NT2/D1 (cell line): ENCODE measurements at regions not wholly inside any gene's neighbourhood (a gene's known extent, or its start where the extent isn't known, plus 50 kb on each side); places are given as distances from the start of the nearest gene placed in this dataset.
"Not testable (repeated sequence)": the region's sequence is repeated elsewhere in the genome, so short reads cannot be mapped to it uniquely, and the experiment has no call there.

ENCODE experiments used
- DNase-seq: peaks from one replicate; pipeline ENCODE4 v3.0.0-alpha.2; 2011; ENCODE audit warnings: low read depth, low spot score
- H3K27me3 ChIP-seq: 2 replicates; pipeline ENCODE4 v1.6.0; 2011; ENCODE audit warnings: mild to moderate bottlenecking; ENCODE audit not compliant: insufficient read length, insufficient read depth
- H3K36me3 ChIP-seq: 2 replicates; pipeline ENCODE4 v1.6.1; 2011; ENCODE audit warnings: mild to moderate bottlenecking, low read length, mixed read lengths; ENCODE audit not compliant: insufficient read depth, insufficient read length
- H3K4me1 ChIP-seq: 2 replicates; pipeline ENCODE4 v1.5.1; 2011; ENCODE audit not compliant: insufficient read depth, insufficient read length
- H3K4me3 ChIP-seq: 2 replicates; pipeline ENCODE4 v1.5.1; 2011; ENCODE audit warnings: low read depth; ENCODE audit not compliant: insufficient read length
- H3K9ac ChIP-seq: 2 replicates; pipeline ENCODE4 v1.6.0; 2011; ENCODE audit warnings: low read depth; ENCODE audit not compliant: insufficient read length
- H3K9me3 ChIP-seq: 2 replicates; pipeline ENCODE4 v1.5.1; 2011; ENCODE audit warnings: mild to moderate bottlenecking, low read length; ENCODE audit not compliant: insufficient read depth
- SUZ12 ChIP-seq: IDR thresholded peaks from 2 replicates; pipeline ENCODE4 v1.6.1; 2011; ENCODE audit not compliant: insufficient read length, insufficient read depth; ENCODE audit errors: extremely low read depth
- YY1 ChIP-seq: IDR thresholded peaks from 2 replicates; pipeline ENCODE4 v1.6.1; 2011; ENCODE audit not compliant: insufficient read length, insufficient read depth
- ZNF274 ChIP-seq: IDR thresholded peaks from 2 replicates; pipeline ENCODE4 v1.6.1; 2011; ENCODE audit warnings: mild to moderate bottlenecking, low read depth, low read length

DNA sequence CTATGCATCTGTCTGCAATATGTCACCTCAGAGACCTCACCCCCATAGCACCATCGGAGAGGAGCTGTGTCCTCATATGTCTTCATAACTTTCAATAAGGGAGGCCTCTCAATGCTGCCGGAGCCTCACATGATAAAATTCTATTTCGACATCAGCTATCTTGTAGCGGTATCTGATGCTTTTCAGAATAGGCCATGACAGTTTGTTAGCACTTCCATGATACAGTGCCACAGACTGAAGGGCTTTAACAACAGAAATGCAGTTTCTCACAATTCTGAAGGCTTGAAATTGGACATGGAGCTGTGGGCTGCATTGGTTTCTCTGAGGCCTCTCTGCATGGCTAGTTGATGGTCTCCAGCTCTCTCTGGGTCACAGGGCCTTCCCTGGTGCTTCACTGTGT, 125.0 kb upstream of the PZP start:
- Histone ChIP-seq H3K9me3 (peaks cover 25% of the 10 kb centered on the region; the same call in 1 of the 2 replicates), H3K4me1 (no peaks in the 10 kb centered on the region), H3K27me3 (no peaks in the 10 kb centered on the region), H3K9ac (no peak overlapping the region), H3K36me3 (no peaks in the 10 kb centered on the region), H3K4me3 (no peak overlapping the region)
- TF ChIP-seq SUZ12 (no peak), ZNF274 (no peak), YY1 (no peak)
- no peak for DNase-seq

DNA sequence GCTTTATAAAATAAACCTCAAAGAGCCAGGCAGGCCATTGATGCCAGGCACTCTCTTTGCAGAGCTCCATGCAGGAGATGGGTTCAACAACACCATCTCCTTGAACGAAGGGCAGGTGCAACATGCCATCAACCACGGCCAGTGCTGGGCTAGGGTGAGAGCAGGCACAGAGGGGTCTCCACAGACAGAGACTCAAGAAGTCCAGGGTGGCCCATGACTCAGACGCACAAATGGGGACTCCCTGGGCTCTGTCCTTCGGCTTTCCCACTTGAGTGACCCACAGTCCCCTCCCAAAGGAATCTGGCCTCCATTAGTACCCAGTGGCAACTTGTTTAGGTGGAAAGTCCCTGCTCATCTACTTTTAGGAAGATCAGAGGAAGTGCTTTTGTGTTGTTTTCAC, 124.4 kb upstream of the PZP start:
- no peak overlapping the region for H3K4me3 ChIP-seq
- no peaks in the 10 kb centered on the region for H3K36me3 ChIP-seq
- no peak for DNase-seq
- no peak for TF ChIP-seq ZNF274
- TF ChIP-seq SUZ12, result no peak
- TF ChIP-seq YY1, result no peak
- peaks cover 25% of the 10 kb centered on the region; the same call in 1 of the 2 replicates for H3K9me3 ChIP-seq
- H3K9ac ChIP-seq, result no peak overlapping the region
- H3K27me3 ChIP-seq, result no peaks in the 10 kb centered on the region
- H3K4me1 ChIP-seq, result no peaks in the 10 kb centered on the region

DNA sequence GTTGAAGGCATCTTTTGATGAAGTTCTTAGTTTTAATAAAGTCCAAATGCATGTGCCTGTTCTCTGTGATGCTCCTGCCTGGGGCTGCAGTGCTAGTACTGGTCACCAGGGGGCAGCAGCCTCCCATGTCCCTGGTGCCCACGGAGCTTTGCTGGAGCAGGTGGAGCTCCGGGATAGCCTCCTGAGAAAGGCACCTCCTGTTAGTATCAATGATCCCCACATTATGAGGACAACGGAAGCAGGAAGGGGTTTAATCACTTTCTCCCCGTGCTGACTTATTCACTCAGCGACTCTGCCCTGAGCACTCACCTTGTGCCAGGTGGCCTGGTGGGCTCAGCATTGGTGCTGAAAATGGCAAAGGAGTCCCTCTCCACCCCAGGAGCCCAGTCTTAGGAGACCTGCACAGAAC, 123.0 kb upstream of the PZP start:
- Histone ChIP-seq H3K4me1 (no peaks in the 10 kb centered on the region), H3K27me3 (no peaks in the 10 kb centered on the region), H3K9me3 (peaks cover 16% of the 10 kb centered on the region; the same call in 1 of the 2 replicates), H3K4me3 (no peak overlapping the region), H3K9ac (no peak overlapping the region), H3K36me3 (no peaks in the 10 kb centered on the region)
- peak; percentile 76 for DNase-seq
- TF ChIP-seq YY1 (no peak), SUZ12 (no peak), ZNF274 (no peak)

DNA sequence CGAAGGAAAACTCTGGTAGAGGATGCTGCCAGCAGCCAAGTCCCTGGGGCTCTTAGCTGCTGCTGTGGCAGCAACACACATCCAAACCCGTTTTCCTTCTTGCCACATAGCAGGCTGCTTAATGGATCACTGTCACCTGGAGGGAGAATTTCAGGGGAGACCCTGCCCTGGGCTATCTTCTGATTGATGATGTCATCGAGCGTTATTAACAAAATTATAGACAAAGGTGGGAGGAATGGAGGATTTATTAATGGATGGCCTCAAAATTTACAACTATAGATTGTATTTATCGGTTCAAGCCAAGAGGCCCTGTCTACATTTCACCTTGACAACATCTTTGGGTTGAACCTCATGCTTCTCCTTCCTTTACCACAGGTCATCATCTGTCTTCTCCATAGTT, 120.8 kb upstream of the PZP start:
- no peaks in the 10 kb centered on the region for H3K27me3 ChIP-seq
- H3K36me3 ChIP-seq, result peaks cover 3% of the 10 kb centered on the region
- no peak overlapping the region for H3K9ac ChIP-seq
- DNase-seq, result no peak
- peaks cover 3% of the 10 kb centered on the region; the same call in 1 of the 2 replicates for H3K9me3 ChIP-seq
- no peak for TF ChIP-seq ZNF274
- no peak for TF ChIP-seq SUZ12
- TF ChIP-seq YY1, result no peak
- no peaks in the 10 kb centered on the region for H3K4me1 ChIP-seq
- no peak overlapping the region for H3K4me3 ChIP-seq

DNA sequence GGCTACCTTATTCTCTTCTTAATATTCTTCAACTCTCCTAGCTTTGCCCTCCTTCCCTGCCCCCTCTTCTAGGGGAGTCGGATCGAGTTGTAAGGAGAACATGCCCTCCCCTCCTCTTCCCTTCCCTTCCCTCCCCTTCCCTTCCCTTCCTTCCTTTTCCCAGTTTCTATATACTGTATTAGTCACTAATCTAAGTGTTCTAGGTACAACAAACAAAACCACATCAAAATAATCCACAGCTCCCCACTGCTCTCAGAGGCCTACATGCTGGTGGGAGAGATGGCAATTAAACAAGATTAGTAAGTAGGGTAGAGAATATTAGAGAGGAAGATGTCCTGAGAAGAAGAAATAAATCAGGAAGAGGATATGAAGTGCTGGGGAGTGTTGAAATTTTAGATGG, 119.9 kb upstream of the PZP start:
- Histone ChIP-seq H3K4me1 (no peaks in the 10 kb centered on the region), H3K9me3 (peaks cover 3% of the 10 kb centered on the region; the same call in 1 of the 2 replicates), H3K4me3 (no peak overlapping the region), H3K27me3 (no peaks in the 10 kb centered on the region), H3K9ac (no peak overlapping the region), H3K36me3 (peaks cover 4% of the 10 kb centered on the region)
- TF ChIP-seq SUZ12, result no peak
- TF ChIP-seq YY1, result no peak
- no peak for TF ChIP-seq ZNF274
- DNase-seq, result no peak

DNA sequence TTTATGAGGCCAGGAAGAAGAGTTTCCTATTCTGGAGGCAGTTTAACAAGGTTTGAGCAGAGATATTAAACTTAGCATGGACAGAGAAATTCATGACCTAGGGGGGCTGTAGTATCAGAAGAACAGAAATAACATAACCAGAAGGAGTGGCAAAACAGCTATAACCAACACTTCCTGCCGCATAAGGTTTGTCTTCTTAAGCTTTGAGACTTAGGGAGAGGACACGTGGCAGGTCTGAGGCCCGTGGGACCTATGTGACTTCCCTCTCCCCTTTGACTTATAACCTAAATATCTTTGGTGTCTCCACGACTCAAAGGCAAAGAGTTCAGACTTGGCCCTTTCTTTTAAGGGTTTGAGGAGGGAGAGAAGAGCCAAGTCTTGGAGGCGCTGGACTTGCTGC, 119.1 kb upstream of the PZP start:
- H3K9me3 ChIP-seq, result peaks cover 3% of the 10 kb centered on the region; the same call in 1 of the 2 replicates
- H3K9ac ChIP-seq, result no peak overlapping the region
- H3K27me3 ChIP-seq, result no peaks in the 10 kb centered on the region
- no peak for TF ChIP-seq SUZ12
- no peak for TF ChIP-seq ZNF274
- no peak overlapping the region for H3K4me3 ChIP-seq
- no peaks in the 10 kb centered on the region for H3K4me1 ChIP-seq
- peaks cover 4% of the 10 kb centered on the region for H3K36me3 ChIP-seq
- DNase-seq, result no peak

DNA sequence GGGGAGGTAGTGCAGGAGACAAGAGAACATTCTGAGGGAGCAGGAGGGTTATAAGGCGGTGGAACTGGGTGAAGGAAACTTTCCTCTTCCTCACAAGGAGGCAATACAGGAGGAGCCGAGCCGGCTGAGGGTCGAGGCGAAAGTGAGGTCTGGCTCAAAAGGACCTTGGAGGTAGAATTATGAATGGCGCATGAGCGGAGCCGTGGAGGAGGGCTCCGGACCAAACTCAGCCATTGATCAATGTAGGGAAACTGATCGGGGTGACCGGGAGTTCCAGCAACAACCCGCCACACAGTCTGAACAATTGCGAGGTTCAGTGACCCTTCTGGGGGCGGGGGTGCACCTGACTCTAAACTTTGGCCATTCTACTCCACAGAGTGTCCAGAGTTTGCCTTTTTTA, 118.7 kb upstream of the PZP start:
- not testable (repeated sequence) for H3K27me3 ChIP-seq, H3K36me3 ChIP-seq, H3K4me3 ChIP-seq, H3K4me1 ChIP-seq, H3K9ac ChIP-seq, H3K9me3 ChIP-seq, DNase-seq

DNA sequence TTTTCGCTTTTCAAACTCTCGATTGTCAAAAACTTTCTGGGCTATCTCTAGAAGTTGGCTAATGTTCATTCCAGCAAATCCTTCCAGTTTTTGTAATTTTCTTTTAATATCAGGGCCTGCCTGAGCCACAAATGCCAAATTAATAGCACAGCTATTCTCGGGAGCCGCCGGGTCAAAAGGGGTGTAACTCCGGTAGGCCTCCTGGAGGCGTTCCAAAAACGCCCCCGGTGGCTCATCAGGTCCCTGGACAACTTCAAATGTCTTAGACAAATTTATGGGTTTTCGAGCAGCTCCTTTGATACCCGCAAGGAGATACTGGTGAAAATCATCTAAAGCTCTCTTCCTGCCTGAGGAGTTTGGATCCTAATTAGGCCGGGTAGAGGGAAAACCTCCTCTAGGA, 117.9 kb upstream of the PZP start:
- no peak for TF ChIP-seq ZNF274
- TF ChIP-seq SUZ12, result no peak
- no peak for TF ChIP-seq YY1
- H3K9me3 ChIP-seq, result no peaks in the 10 kb centered on the region
- H3K9ac ChIP-seq, result no peak overlapping the region
- H3K4me1 ChIP-seq, result no peaks in the 10 kb centered on the region
- H3K4me3 ChIP-seq, result no peak overlapping the region
- H3K36me3 ChIP-seq, result peaks cover 4% of the 10 kb centered on the region
- H3K27me3 ChIP-seq, result no peaks in the 10 kb centered on the region
- DNase-seq, result no peak
